SKM-1 (cell line): ENCODE measurements at regions not wholly inside any gene's neighbourhood (a gene's known extent, or its start where the extent isn't known, plus 50 kb on each side); places are given as distances from the start of the nearest gene placed in this dataset.
"Not testable (repeated sequence)": the region's sequence is repeated elsewhere in the genome, so short reads cannot be mapped to it uniquely, and the experiment has no call there.

Source experiments
- DNase-seq: peaks from one replicate; lab custom pipeline; 2025; ENCODE audit not compliant: unreplicated experiment; lab: John Stamatoyannopoulos, UW

- no peak for DNase-seq
Measured at GRCh38 chr14:28298156-28298555, 468.4 kb upstream of the FOXG1 start.

- DNase-seq: no peak
Measured at GRCh38 chr14:28299227-28299626, 467.4 kb upstream of the FOXG1 start.

GRCh38 chr14:28300356-28300755, 466.2 kb upstream of the FOXG1 start:
- DNase-seq: no peak

GRCh38 chr14:28301179-28301578, 465.4 kb upstream of the FOXG1 start:
- no peak for DNase-seq

- no peak for DNase-seq
Measured at GRCh38 chr14:28303248-28303647, 463.3 kb upstream of the FOXG1 start.

GRCh38 chr14:28305938-28306337, 460.6 kb upstream of the FOXG1 start:
- no peak for DNase-seq

- no peak for DNase-seq
Measured at GRCh38 chr14:28307506-28307905, 459.1 kb upstream of the FOXG1 start.

GRCh38 chr14:28308734-28309133, 457.9 kb upstream of the FOXG1 start:
- no peak for DNase-seq

- not testable (repeated sequence) for DNase-seq
Measured at GRCh38 chr14:28317890-28318675, 448.5 kb upstream of the FOXG1 start.

GRCh38 chr14:28321475-28322244, 444.9 kb upstream of the FOXG1 start:
- DNase-seq: no peak

- DNase-seq: no peak
Measured at GRCh38 chr14:28323366-28323765, 443.2 kb upstream of the FOXG1 start.

- no peak for DNase-seq
Measured at GRCh38 chr14:28323951-28324741, 442.4 kb upstream of the FOXG1 start.

- no peak for DNase-seq
Measured at GRCh38 chr14:28340816-28341215, 425.8 kb upstream of the FOXG1 start.

- DNase-seq: no peak
Measured at GRCh38 chr14:28344381-28344780, 422.2 kb upstream of the FOXG1 start.

GRCh38 chr14:28348797-28349196, 417.8 kb upstream of the FOXG1 start:
- DNase-seq: no peak

- no peak for DNase-seq
Measured at GRCh38 chr14:28356819-28357218, 409.8 kb upstream of the FOXG1 start.

- DNase-seq: no peak
Measured at GRCh38 chr14:28361486-28361885, 405.1 kb upstream of the FOXG1 start.

GRCh38 chr14:28365510-28365909, 401.1 kb upstream of the FOXG1 start:
- no peak for DNase-seq

- DNase-seq: no peak
Measured at GRCh38 chr14:28373721-28374120, 392.9 kb upstream of the FOXG1 start.

- no peak for DNase-seq
Measured at GRCh38 chr14:28375295-28375694, 391.3 kb upstream of the FOXG1 start.

- DNase-seq: no peak
Measured at GRCh38 chr14:28381656-28382055, 384.9 kb upstream of the FOXG1 start.
